GM21825 (cell line): ENCODE measurements at regions not wholly inside any gene's neighbourhood (a gene's known extent, or its start where the extent isn't known, plus 50 kb on each side); places are given as distances from the start of the nearest gene placed in this dataset.

ENCODE experiments used
- ATAC-seq: cut with Tn5 transposase; IDR thresholded peaks from one replicate; pipeline ENCODE4 v1.9.1; 2021; ENCODE audit warnings: mild to moderate bottlenecking, moderate library complexity; ENCODE audit not compliant: unreplicated experiment

DNA sequence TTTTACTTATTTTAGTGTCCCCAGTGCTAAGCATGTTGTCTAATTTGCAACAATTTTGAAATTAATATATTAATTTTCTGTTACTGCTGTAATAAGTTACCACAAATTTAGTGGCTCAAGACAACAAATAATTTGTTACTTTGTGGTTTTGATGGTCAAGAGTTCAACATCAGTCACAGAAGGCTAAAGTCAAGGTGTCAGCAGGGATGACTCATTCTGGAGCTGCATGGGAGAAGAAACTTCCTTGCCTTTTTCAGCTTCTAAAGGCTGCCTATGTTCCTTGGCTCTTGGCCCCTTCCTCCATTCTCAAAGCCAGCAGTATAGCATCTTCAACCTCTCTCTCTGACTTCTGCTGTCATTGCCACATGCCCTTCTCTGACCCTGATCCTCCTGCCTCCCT lies 271.8 kb downstream of the HLX start:
- no peak for ATAC-seq

DNA sequence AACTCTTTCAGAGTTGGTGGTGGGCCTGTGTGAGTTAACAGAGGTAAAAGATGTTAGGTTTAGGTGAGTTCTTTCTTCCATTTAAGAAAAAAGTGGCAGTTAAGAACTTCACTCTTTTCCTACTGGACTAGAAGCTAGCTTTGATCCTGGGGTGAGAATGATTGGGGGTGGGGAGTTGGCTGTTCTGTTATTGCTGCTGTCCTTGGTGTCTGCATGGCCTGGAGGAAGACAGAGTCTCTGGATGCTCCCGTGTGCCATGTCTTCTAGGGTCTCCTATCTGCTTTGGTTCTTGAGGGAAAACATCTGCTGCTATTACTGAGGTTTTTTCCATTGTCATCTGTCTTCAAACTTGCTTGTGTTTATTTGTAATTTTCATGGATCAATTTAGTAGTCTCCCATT lies 275.7 kb downstream of the HLX start:
- ATAC-seq, result no peak

DNA sequence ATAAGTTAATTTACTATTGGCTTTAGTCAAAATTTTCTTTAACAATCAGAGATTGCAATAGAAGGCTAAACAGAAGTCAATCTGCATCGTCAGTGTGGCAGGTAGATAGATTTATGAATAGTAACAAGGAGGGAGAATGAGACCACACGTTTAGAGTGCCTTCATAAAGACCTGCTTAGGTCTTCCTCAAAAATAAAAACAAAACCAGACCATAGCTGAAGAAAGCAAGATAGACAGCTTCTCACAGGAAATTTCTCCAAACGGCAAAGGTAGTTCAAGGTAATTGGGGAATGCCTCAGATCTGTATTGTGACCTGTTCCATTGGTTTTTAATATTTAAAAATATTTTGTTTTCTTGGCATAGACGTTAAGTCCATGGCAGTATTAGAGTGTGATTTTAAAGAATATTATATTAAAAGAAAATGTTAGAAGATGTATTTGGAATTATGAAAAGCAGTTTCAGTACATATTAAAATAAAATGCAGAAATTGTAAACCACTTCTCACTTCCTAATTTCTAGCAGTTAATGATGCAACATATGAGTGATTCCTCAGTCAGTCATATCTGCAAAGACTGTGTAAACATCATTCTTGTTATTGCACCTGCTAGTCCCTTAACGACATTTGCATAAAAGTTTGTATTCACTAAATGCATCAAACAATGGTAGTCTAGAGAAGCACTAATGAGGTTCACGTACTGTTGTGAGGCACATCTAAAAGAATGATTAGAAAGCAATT lies 278.0 kb downstream of the HLX start:
- ATAC-seq, result peak; percentile 86

DNA sequence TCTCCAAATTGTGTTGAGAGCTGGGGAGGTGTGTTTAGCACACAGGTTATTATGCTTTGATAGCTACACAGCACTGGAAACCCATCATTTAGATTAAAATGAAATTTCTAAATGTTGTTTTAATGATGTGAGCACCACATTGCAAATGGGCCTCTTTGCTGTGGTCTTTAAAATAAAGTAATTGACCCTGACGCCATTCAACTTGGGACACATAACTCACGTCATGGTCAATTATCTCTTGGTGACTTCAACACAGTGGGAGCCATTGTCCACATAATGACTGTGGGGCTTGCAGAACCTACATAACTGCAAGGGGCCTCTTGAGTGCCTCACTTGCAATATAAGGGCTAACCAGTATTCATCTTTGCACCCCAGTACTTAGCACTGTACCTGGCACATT lies 280.4 kb downstream of the HLX start:
- no peak for ATAC-seq

DNA sequence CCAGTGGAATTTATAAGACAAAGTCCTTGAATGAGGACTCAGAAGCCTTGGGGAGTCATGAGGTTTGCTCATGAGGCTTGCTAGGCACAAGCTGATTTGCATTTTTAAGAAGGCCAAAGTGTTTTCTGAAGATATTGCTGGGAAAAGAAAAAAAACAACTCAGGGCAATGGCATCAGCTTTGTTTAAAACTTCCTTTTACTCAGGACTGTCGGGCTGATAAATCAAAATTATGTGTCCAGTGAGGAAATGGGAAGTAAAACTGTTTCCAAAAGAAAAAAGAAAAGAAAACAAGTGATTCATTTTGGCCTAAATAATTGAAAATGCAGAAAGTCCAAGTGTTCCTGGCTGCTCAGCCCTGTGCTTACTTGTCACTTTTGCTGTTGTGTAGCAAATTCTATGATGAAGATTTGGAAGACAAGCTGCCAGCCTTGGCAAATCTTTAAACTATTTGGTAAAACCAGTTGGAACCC lies 282.4 kb downstream of the HLX start:
- ATAC-seq, result no peak

DNA sequence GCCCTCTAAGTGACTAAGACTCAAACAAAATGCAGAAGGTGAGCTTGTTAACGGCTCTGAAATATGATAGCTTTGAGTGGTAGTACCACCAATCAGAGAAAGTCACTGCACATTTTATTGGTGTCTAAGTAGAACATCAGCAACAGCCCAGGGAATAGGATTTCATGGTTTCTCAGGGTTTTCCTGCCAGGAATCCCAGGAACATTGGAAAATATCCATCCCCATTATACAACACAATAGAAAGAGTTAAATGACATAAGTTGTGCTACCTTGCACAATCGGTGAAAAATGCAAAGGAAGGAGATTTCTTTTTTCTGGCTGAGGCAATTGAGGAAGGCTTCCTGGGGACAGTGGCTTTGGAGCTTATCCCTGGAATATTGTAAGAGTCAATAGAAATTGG lies 283.1 kb downstream of the HLX start:
- no peak for ATAC-seq

DNA sequence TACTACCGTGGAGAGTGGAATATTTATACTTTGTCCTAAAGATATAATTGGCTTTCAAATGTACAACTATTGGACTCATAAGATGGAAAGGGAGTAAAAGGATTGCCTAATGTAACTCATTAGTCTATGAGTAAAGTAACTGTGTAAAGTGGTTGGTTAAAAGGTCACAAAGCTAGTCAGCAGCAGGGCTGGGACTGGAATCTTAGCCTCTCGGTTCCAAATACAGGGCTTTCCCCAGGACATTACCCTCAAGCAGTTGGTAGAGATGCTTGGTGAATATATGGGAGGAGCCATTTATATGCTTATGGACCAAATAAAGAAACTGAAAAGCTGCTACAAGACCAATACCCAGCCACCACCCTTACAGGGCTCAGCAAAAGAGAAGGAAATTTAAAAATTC lies 283.7 kb downstream of the HLX start:
- no peak for ATAC-seq

DNA sequence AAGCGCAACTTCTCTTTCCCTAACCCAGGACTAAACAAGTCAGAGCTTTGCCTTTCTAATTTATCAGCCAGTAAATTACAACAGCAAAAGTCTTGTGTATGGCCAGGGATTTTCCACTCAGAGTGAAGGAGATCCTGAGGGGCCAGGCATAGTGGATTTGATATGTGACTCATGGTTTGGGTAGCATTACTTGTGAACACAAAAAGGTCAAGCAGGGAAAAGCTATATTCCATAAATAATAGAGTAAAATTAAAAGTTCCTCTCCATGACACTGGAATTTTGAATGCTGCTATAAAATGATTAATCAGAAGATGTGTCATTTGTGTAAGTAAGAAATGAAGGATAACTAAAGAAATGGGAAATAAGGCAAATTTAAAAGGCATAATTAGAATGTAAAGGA lies 284.8 kb downstream of the HLX start:
- no peak for ATAC-seq

DNA sequence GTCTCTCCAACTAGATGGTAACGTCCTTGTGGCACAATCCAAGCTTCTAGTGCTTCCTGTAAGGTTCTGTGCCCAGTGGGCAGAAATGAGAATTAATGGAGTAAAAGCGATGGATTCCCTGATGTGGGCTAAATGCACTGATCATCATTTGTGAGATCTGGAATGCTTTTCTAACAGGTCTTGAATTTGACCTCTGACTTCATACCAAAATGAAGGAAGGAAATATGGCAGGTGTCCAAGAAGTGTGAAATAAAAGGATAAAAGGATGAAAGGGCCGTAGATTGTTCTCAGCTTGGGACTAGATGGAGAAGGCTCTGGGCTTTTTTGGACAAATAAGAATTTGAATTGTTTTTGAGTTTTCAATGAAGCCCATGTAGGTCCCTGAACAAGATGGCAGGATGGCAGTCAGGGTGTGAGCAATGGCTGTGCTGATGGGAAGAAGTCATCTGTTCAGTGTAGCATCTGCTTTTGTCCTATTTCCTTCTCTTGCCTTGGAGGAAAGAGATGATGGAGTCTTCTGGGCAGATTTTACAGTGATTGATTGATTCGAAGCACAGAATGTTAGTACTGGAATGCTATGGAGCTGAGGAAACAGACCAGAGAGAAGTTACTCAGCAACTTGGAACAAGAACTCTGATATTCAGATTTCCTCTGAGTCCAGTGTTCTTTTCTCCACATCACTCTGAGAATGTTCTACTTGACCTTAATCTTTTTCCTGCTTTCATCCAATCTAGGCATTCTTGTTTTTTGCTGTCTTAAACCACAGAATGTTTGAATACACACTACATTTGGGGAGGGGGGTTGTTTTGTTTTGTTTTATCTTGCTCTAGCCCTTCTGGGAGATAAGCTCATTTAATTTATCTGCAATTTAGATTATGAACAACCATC lies 286.0 kb downstream of the HLX start:
- no peak for ATAC-seq

DNA sequence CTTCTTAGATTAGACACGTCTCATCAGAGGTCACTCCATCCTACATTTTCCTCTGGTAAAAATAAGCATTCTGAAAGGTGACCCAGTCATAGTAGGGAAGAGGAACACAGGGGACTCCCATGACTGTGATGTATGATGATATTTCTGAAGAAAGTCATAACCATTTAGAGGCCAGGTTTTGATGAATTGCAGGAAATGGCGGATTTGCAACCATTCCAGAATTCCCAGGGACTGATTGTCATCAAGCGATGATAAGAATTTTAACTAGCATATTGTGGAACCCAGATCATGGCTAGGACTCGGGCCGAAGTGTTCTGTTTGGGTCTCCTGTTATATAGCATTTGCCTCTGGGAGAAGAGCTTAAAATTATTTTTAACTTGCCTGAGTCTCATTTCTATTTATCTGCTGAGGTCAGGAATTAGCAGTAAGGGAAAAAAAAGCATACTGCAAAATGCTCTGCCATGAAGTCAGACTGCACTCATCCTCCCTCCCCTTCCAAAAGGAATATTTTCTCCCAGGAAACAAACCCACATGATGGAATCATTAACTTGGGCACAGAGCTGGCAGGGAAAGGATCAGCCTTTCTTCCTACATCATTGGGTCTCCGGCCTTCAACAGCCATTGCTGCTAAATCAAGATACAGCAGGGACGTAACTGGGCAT lies 286.7 kb downstream of the HLX start:
- ATAC-seq, result no peak

DNA sequence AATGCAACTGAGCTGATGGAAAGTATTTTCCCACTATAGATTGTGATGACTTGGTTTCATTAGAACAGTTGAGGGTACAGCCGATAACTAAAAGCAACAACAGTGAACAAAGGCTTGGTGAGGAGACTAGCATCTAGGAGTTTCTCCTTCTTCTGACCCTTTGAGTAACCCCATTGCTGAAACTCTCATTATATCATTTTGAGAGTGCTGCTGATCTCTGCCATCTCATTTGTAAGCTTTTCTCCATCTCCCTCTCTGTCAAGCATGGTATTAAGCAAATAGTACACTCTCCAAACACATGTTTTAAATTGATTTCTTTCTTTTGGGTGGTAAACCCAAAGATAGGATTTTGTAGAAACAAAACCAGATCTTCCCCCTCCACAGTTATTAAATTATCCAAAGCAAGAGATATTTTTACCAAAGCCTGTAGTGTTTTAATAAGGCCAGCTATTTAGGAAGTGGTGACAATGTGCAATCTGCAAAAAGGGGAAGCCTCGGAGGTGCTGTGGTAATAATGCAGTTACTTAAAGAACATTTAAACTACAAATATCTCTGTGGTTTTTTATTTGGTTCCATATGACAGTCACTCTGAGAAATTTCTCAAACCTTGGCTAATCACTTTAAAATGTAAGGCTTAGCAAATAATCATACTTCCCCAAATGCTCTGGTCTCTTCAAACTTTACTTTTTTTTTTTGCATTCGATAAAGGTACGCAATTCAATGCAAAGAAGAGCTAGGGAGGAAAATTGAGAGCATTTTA lies 287.5 kb downstream of the HLX start:
- peak; percentile 76 for ATAC-seq

DNA sequence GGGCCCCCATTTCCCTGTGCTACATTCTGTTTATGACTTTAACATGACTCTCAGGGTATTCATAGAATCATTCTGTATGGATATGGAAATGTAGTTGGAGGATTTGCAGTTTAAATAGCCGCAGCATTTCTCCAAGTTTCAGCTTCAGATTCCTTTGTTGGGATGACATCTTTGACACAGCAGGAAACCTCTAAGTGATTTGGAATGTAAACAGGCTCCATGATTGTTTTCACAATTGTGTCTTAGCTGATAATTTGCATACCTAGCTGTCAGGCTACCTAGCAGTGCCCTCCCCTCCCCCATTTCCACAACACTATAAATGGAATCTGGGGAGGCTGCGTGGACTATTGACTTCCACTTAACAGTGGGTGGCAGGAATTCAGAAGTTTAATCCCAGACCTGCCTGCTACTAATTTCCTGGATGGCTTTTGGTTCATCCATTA lies 290.2 kb downstream of the HLX start:
- ATAC-seq, result no peak

DNA sequence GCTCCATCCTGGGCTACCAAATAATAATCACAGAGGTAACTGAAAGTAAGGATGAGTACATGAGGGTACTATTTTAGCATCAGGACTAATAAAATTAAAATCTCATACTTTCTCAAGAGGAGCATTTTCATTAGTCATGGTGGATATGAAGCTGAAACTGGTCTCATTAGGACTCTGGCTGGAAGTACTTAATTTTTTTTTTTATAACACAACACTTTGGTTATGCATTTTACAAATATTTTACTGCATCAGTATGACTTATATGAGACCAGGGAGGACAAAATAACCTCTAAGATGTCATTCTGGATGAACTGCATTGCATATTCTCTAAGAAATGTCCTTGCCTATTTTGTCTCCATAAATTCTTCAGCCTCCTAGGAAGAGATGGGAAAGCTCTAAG lies 290.9 kb downstream of the HLX start:
- no peak for ATAC-seq

DNA sequence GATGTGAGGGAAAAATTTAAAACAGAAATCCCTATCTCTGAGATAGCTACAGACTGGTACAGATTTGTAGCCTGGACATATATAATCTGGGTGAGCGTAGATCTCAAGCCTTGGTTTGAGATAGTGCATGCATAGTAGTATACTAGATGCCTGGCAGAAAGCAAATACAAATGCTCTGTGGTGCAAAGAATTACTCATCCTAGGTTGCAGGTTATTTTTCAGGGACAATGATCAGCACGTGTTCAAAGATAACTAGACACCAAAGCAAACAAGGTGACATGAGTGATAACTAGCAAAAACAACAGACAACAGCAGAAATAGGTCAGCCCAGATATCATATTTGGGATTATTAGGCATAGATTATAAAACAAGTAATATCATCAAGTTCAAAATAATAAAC lies 292.5 kb downstream of the HLX start:
- no peak for ATAC-seq

DNA sequence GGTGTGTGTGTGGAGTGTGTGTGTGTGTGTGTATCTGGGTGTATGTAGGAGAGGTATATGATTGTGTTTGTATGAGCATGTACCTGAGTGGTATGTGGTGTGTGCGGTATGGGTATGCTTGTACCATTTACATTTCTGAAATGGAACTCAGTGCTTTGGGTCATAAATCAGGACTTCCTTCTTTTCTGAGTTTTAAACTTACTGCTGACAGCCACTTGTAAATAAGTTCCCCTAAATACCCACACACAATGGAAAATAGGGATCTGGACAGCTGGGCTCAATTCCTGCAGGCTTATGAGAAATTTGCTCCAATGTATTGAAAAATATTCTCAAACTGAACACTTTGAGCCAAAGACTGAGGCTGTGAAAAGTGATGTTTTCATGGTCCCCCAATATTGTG lies 293.6 kb downstream of the HLX start:
- no peak for ATAC-seq

DNA sequence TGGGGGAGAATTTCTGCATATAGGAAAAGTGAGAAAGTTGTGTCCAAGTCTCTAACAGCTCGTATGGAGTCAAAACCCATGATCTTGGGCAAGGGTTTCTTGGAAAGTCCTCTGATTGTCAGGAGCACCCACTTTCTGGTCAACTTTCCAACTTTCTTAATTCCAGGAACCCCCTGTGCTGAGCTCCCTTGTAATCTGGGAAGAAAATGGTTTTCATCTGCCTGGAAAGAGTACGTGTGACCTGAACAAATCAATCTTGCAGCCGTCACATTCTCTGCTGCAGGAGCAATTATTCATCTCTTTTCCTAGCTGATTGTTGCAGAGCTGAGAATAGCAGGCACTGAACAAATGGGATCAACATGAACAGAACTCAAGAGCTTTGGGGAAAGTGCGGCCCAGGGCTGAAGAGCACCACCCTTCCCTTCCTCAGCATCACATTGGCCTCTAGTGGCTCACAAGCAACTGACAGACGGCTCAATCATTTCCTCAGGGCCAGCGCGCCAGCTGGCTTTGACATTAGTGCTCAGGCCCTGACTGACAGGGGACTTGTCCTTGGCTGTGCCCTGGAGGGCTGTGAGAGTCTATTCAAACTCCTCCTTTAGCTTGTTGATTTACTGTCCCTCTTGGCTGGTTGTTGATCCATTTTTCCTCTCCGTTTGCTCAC lies 295.2 kb downstream of the HLX start:
- ATAC-seq, result no peak

DNA sequence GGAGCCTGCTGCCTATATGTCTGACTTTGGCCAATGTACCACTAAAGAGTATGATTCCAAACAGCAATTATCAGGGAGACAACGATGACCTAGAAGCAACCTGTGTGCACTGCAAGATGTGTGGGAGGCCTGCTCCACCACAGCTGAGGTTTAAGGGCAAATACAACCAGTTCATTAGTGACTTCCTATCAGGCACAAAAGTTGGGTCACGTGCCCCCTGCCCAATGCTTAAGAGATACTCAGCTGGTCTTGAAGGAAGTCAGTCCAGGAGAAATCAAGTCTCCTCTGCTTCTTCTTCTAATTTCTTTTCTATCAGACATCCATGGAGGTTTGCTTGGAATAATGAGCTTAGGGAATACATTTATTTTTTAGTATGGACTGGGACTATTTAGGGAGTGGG lies 296.0 kb downstream of the HLX start:
- no peak for ATAC-seq

DNA sequence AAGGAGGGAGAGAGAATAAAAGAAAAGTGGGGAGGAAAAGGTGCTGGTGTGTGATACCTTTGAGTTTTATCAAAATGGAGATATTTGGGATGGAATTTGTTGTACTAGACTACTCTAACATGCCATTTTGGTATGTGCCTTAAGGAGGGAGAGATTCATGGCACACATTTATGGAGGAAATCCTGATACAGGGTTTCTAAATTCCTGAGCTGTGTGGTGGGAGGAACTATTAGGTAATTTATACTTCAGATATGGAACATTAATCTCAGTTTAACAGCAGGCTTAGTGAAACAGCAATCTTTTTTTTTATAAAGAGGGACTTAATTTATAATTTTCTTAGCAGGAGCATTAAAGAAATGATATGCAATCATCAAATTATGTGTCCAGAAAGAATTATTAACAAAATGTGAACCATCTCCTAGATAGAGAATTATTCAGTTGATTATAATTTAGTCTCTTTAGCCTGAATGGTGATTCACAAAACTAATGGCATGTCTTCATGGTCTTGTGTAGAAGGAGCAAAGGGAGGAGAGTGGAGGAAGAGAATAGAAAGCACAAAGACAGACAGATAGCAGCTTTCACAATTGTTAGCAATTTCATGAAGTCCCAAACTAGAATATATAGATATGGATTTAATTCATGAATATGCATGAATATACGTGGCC lies 301.6 kb downstream of the HLX start:
- no peak for ATAC-seq

DNA sequence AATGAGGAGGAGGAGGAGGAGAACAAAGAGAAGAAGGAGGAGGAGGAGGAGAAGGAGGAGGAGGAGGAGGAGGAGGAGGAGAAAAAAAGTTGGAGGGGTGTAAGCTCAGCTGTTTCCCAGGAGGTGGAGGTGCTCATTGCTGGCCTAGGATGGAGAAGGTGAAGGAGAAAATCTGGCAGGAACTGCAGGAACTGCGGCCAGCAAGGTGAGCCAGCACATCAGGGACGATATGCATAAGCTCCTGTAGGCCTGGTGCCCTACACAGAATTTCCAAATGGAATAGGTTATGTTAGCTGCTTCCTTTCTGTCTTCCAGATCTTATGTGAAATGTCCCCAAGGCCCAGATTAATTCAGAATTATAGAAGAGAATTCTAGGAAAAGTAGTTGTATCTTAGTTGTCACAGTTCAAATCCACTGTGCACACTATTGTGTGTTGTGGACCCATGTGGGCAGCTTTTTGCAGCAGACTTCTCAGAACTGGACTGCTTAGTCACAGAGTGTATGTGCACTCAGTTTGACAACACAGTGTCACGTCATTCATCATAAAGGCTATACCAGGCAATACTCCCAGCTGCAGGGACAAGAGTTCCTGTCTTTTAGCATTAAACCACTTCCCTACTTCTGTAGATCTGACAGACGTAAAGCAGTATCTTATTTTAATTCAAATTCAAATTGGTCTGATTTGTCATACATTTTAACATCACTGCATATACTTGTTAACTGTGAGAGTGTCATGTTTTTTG lies 303.7 kb downstream of the HLX start:
- ATAC-seq, result no peak
